Fibroblast of skin of scalp (primary cell): ENCODE measurements at regions not wholly inside any gene's neighbourhood (a gene's known extent, or its start where the extent isn't known, plus 50 kb on each side); places are given as distances from the start of the nearest gene placed in this dataset.
"Not testable (repeated sequence)": the region's sequence is repeated elsewhere in the genome, so short reads cannot be mapped to it uniquely, and the experiment has no call there.

ENCODE experiments used
- DNase-seq: peaks from one replicate; pipeline ENCODE4 v3.0.0-alpha.2; 2013

DNA sequence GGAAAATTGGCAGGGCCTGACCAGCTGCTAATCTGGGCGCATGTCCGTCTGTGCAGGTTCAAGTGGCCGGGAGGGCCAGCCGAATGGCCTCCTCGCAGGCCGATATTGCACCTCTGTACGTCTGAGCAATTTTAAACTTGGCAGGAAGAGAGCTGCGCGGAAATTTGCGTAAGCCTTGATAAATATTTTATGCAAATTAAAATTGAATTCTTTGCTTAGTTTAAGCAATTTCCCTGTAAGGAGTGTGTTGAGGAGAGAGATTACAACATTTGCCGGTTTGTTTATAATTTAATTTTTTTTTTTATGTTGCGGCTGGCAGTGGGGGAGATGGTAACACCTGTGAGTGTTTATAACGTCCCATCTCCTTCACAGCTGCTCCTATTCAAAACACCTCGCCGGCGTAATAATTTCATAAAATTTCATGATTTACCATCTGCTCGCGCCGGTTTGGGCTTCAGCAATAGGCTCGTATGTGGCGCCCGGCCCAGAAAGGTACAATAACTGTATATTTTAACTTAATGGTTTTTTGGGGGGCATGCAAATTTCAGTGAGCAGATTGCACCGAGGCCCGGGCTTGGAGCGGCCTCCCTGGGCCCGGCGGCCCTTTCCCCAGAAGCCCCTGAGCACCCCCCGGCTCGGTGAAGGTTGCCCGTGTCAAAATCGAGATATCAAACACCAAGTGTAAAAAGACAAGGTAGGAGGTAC is 269.4 kb upstream of the MVB12B start:
- no peak for DNase-seq

GRCh38 chr9:126058011-126058531 is 268.6 kb upstream of the MVB12B start:
- DNase-seq, result no peak

- no peak for DNase-seq
These were observed 268.0 kb upstream of the MVB12B start for GRCh38 chr9:126058591-126058990.

GRCh38 chr9:126061575-126061974 is 265.1 kb upstream of the MVB12B start:
- DNase-seq, result no peak

DNA sequence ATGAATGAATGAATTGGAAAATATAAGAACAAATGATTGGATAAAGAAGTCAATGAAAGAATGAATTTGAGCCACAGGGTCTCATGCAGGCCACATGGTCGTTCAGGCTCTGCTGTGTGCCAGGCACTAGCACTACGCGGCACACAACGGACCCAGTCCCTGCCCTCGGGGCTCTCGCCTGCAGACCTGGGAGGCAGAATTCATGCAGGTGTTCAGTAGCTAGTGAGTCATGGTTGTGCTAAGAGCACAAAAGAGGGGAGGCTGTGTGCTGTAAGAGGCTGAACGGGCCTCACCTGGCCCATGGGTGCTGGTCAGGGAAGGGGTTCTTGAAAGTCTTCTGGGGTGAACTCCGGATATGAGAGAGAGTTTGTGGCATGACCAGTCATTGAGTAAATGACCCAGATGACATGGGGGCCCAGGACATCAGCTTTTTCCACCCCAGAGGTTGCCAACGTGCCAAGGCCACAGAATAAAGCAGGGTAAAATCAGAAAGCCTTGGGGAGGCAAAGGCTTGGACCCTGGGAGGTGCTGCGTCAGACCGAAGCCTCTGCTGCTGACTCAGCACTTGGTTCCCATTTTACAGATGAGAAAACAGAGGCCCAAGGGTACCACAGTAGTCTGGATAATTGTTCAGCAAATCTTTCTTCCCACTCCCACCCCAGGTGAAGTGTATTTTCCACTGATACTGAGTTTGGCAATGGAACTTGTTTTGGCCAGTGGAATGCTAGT is 264.3 kb upstream of the MVB12B start:
- DNase-seq, result no peak

DNA sequence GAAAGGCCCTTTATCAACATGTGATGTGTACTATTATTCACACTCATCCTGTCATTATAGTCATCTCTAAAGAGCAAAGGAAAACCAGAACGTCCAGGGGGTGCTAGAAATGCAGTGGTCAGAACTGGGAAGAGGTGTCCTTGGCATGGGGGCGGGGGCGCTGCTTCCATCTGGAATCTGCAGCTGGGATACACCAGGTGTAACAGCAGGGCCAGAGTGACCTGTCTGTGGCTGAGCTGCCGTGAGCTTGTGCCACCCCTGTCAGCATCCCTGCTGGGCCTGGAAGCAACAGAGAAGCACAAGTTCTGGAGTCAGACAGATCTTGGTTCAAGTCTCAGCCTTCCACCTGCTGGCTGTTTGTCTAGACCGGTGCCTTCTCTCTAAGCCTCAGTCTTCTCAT is 263.3 kb upstream of the MVB12B start:
- DNase-seq, result no peak

DNA sequence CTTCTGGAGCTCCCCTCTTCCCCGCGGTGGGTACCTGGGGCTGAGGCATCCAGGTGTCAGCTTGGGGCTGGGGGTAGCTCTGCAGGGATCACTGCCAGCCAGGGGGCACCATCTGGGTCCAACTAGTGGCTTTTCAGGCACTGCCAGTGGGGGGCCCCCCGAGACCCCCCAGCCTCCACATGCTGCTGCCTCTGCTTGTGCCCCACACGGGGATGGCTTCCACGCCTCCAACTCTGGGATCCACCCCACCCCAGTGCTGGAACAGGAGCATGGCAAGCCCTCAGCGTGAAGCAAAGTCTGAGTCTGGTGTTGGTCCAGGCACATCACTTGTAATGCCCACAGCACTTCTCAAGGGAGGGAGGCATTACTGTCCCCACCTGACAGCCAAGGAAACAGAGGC is 260.5 kb upstream of the MVB12B start:
- DNase-seq, result no peak

- DNase-seq, result no peak
These were observed 259.4 kb upstream of the MVB12B start for GRCh38 chr9:126067031-126067734.

DNA sequence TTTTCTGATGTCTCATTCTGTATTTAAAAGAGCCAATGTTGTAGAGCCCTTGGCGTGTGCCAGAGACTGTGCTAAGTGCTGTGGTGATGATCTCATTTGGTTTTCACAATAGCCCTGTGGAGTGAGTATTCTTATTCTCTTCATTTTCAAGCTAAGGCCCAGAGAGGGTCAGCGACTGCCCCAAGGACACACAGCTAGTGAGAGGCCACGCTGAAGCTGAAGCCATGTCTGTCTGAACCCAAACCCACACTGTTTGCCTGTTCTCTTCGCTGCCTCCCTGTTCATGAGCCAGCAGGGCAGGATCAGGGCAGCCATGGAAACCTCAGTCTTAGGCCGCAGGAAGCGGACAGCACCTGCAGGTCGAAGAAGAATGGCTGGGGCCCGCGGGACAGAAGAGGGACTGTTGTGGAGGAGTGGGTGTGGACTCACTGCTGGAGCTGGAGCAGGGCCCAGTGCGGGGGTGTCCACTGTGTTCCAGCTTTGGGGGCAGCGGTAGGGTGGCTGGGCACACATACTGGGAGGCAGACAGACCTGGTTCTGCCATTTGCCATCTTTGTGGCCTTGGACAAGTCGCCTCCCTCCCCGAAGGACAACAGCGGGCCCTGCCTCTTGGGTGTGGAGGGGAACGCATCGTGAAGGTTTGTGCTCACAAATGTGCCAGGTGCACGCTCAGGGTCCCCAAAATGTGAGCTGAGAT is 257.9 kb upstream of the MVB12B start:
- no peak for DNase-seq

GRCh38 chr9:126069400-126069955 is 257.2 kb upstream of the MVB12B start:
- DNase-seq, result no peak

DNA sequence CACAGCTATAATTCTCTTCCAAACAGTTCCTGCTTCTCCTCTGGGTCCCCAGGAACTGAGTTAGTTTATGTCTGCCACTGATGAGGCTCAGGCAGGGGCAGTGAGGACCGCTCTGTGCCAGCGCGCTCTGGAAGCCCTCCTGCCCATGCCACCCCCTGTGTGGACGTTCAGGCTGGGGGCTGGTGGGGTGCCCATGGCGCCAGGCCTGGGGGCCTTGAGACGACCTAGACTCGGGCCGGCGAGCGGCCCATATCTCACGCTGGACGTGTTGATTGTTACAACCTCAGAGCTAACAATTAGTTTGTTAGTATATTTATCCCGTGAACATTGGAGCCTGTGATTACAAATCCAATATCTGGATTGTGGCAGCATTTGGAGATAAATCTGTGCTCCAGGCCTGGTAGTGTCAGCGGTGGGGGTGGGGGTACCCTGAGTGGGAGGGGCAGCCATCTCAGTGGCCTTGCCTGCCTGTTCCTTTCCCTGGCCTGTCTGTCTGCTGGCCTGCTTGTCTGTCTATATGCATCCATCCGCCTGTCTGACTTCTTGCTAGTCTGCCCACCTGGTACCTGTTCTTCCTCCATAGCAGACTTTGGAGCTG is 256.5 kb upstream of the MVB12B start:
- no peak for DNase-seq

DNA sequence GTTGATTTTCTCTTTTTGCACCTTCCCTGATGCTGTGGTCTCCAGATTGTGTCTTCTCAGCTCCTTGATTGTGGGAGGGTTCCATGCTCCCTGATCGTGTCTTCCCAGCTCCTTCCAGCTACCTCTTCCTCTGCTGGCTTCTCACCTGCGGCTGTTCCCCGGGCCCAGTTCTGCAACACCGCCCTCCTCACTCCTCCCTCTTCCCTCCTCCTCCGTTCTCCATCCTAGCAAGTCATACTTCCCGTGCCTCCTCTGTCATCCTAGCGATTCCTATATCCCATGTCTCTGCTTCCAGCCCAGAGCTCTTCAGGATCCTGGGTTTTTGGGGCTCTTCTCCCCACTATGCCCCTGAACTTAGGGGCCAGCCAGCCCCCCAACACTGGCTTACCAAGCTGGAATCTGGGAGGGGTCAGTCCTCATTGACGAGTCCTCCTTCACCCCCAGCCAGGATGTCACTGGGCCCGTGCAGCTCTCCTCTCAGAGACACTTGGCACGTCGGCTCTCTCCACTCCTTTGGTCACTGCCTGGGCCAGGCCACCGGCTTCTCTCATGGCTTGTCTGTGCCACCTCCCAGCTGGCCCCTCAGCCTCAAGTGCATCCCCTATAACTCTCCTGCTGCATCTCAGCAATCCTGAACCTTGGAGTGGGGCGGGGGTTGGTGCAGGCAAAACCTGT is 255.4 kb upstream of the MVB12B start:
- no peak for DNase-seq

GRCh38 chr9:126077656-126078055 is 249.0 kb upstream of the MVB12B start:
- not testable (repeated sequence) for DNase-seq

DNA sequence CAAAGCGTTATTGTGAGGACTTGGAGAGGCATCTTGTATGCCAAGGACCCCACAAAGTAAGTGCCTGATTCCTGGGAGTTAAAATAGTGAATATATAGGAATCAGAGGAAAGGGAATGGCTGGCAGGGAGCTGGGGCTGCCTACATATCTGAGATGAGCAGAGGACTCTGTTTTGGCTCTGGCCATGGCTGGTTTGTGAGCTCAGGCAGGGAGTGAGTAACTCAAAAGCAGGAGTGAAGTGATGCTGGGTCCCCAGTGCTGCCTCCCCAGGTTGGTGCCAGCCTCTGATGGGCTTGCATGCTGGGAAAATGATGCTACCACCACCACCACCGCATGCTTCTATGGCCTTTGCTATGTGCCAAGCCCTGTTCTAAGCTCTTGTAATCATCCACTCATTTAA is 246.0 kb upstream of the MVB12B start:
- no peak for DNase-seq

DNA sequence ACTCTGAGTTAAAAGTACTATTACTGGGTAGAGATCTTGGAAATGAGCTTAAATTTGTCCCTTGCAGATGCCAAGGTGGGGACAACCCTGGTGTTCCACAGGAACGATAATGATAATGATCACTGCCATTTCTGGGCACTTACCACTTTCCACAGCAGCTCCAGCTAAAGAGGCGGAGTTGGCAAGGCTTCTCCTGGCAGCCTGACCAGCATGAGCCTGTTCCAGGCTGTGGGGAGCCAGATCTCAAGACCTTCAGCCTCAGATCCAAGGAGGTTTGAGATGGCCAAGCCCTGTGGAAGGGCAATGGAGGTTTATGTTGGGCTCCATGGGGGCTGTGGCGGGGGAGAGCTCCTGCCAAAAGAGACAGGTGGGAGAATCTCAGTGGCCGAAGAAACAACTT is 244.9 kb upstream of the MVB12B start:
- no peak for DNase-seq

- DNase-seq, result no peak
These were observed 242.6 kb upstream of the MVB12B start for GRCh38 chr9:126084008-126084407.

GRCh38 chr9:126084696-126085095 is 241.9 kb upstream of the MVB12B start:
- DNase-seq, result no peak

- DNase-seq, result no peak
These were observed 241.5 kb upstream of the MVB12B start for GRCh38 chr9:126085170-126085569.

DNA sequence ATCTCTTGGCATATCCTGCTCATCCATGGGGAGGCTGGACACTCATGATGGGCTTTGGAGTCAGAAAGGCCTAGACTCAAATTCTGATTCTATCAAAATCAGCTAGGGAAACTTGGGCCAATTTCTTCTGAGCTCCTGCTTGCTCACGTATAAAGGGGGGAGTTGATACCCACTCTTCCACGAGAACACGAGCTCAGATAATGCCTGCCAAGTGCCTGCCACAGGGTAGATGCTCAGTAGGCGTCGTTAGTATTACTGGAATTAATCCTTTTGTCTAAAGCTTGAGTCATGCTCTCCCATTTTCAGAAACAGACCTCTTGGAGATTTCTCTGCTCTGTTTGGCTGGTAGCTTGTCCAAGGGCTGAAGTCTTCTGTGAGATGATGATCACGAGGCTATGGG is 238.3 kb upstream of the MVB12B start:
- DNase-seq, result no peak

DNA sequence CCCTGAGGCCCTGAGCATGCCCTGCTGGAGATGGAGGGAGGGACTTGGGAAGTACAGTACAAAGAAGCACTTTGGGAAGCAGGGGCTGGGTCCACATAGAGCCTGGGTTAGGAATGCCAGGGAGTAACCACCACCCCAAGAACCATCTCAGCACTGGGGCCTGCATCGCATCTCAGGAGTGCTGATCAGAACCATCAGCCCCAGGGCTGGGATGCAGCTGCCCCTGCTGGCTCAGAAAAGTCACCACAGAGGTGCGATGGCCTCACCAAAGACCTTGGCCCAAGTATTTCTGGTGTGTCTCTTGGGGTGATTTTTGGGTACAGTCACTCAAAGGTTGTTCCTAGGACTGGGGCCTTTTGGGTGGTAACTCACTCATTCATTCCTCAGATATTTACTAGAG is 236.8 kb upstream of the MVB12B start:
- no peak for DNase-seq

GRCh38 chr9:126093771-126094170 is 232.9 kb upstream of the MVB12B start:
- no peak for DNase-seq
